ENCODE measurements at regions not wholly inside any gene's neighbourhood (a gene's known extent, or its start where the extent isn't known, plus 50 kb on each side); places are given as distances from the start of the nearest gene placed in this dataset.

GRCh38 chr5:4953576-4953975 is 186.6 kb upstream of the ADAMTS16 start:
- POLR2A ChIA-PET = no interaction called here
- no peak for DNase-seq
- Mint-ChIP-seq H3K36me3 (ENCODE audit: insufficient read depth, unreplicated experiment) (no peaks in the 10 kb centered on the region), H3K4me1 (ENCODE audit: low read depth, unreplicated experiment) (no peaks in the 10 kb centered on the region), H3K27ac (ENCODE audit: unreplicated experiment) (no peak overlapping the region), H3K27me3 (ENCODE audit: insufficient read depth, unreplicated experiment) (peaks cover 13% of the 10 kb centered on the region), H3K4me3 (ENCODE audit: unreplicated experiment) (no peak overlapping the region), H3K9me3 (ENCODE audit: unreplicated experiment) (no peaks in the 10 kb centered on the region)
- no peak for TF ChIP-seq CTCF (IDR thresholded peaks at IDR 0.05; ENCODE audit: insufficient read depth in 1 of 2, low read depth in 1 of 2, low read length in 1 of 2, severe bottlenecking in 1 of 2, unreplicated experiment in 1 of 2)
- no peaks in the 10 kb centered on the region for H3K9me3 ChIP-seq
- no peaks in the 10 kb centered on the region for H3K27me3 ChIP-seq (replicated peaks; ENCODE audit: control insufficient read depth, insufficient read depth, low read length)
- no peaks in the 10 kb centered on the region for H3K4me1 ChIP-seq
- H3K36me3 ChIP-seq (ENCODE audit: control insufficient read depth, insufficient read depth, low read length) = no peaks in the 10 kb centered on the region
- intact Hi-C loops (cut with micrococcal nuclease; ENCODE audit: unreplicated experiment) = no loop called here
- CTCF ChIA-PET = no interaction called here
- BruUV-seq (replicated peaks) = no TSS peak
- no peak overlapping the region for H3K4me3 ChIP-seq (ENCODE audit: low read depth, low read length)

GRCh38 chr5:4954048-4954447 is 186.1 kb upstream of the ADAMTS16 start:
- H3K27me3 ChIP-seq (replicated peaks; ENCODE audit: control insufficient read depth, insufficient read depth, low read length) = no peaks in the 10 kb centered on the region
- Mint-ChIP-seq H3K27ac (ENCODE audit: unreplicated experiment) (no peak overlapping the region), H3K4me1 (ENCODE audit: low read depth, unreplicated experiment) (no peaks in the 10 kb centered on the region), H3K36me3 (ENCODE audit: insufficient read depth, unreplicated experiment) (no peaks in the 10 kb centered on the region), H3K27me3 (ENCODE audit: insufficient read depth, unreplicated experiment) (peaks cover 13% of the 10 kb centered on the region), H3K9me3 (ENCODE audit: unreplicated experiment) (no peaks in the 10 kb centered on the region), H3K4me3 (ENCODE audit: unreplicated experiment) (no peak overlapping the region)
- no peaks in the 10 kb centered on the region for H3K4me1 ChIP-seq
- no TSS peak for BruUV-seq (replicated peaks)
- no peak for TF ChIP-seq CTCF (IDR thresholded peaks at IDR 0.05; ENCODE audit: insufficient read depth in 1 of 2, low read depth in 1 of 2, low read length in 1 of 2, severe bottlenecking in 1 of 2, unreplicated experiment in 1 of 2)
- no peak overlapping the region for H3K4me3 ChIP-seq (ENCODE audit: low read depth, low read length)
- no peaks in the 10 kb centered on the region for H3K36me3 ChIP-seq (ENCODE audit: control insufficient read depth, insufficient read depth, low read length)
- POLR2A ChIA-PET = no interaction called here
- DNase-seq = no peak
- H3K9me3 ChIP-seq = no peaks in the 10 kb centered on the region
- CTCF ChIA-PET = no interaction called here
- intact Hi-C loops (cut with micrococcal nuclease; ENCODE audit: unreplicated experiment) = no loop called here

- BruUV-seq (replicated peaks) = no TSS peak
- Histone ChIP-seq H3K4me3 (ENCODE audit: low read depth, low read length) (no peak overlapping the region), H3K4me1 (no peaks in the 10 kb centered on the region), H3K27me3 (replicated peaks; ENCODE audit: control insufficient read depth, insufficient read depth, low read length) (no peaks in the 10 kb centered on the region), H3K36me3 (ENCODE audit: control insufficient read depth, insufficient read depth, low read length) (no peaks in the 10 kb centered on the region), H3K9me3 (no peaks in the 10 kb centered on the region)
- Mint-ChIP-seq H3K36me3 (ENCODE audit: insufficient read depth, unreplicated experiment) (no peaks in the 10 kb centered on the region), H3K27me3 (ENCODE audit: insufficient read depth, unreplicated experiment) (peaks cover 5% of the 10 kb centered on the region), H3K9me3 (ENCODE audit: unreplicated experiment) (no peaks in the 10 kb centered on the region), H3K27ac (ENCODE audit: unreplicated experiment) (no peak overlapping the region), H3K4me1 (ENCODE audit: low read depth, unreplicated experiment) (no peaks in the 10 kb centered on the region), H3K4me3 (ENCODE audit: unreplicated experiment) (no peak overlapping the region)
- CTCF ChIA-PET = no interaction called here
- no peak for DNase-seq
- intact Hi-C loops (cut with micrococcal nuclease; ENCODE audit: unreplicated experiment) = no loop called here
- TF ChIP-seq CTCF (IDR thresholded peaks at IDR 0.05; ENCODE audit: insufficient read depth in 1 of 2, low read depth in 1 of 2, low read length in 1 of 2, severe bottlenecking in 1 of 2, unreplicated experiment in 1 of 2) = no peak
- POLR2A ChIA-PET = no interaction called here
Observed at GRCh38 chr5:4963265-4963664, 176.9 kb upstream of the ADAMTS16 start.

Measured in Caco-2 (cell line).